ENCODE measurements at regions not wholly inside any gene's neighbourhood (a gene's known extent, or its start where the extent isn't known, plus 50 kb on each side); places are given as distances from the start of the nearest gene placed in this dataset.

DNA sequence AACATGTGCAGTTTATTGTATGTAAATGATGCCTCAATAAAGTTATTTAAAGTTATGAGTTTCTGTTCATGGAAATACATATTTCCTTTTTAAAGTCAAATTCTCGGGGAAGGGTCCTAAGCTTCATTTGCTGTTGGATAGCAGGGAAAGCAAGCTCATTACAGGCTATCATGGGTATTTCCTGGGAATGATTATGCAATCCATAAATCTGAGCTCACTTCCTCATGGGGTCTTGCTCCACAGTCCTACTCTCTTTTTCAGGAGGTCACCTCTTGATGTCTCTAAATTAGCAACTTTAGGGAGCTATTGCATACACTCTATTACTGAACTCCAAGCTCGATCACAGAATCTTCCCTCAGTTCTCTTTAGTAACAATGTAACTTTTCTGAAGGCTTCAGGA is 69.9 kb upstream of the TP63 start:
- Histone ChIP-seq H3K27ac (ENCODE audit: low read depth, low read length) (no peak overlapping the region), H3K4me3 (ENCODE audit: low read length) (no peak overlapping the region), H3K36me3 (ENCODE audit: insufficient read depth, low read length) (no peaks in the 10 kb centered on the region), H3K4me1 (ENCODE audit: insufficient read depth, low read length) (no peaks in the 10 kb centered on the region), H3K9ac (ENCODE audit: low read depth, low read length) (no peak overlapping the region), H3K9me3 (ENCODE audit: insufficient read depth, low read depth, low read length) (no peaks in the 10 kb centered on the region), H3K27me3 (ENCODE audit: insufficient read depth, low read length) (no peaks in the 10 kb centered on the region)
- 90% methylated on average over 1 of the region's 2 CpGs for WGBS

DNA sequence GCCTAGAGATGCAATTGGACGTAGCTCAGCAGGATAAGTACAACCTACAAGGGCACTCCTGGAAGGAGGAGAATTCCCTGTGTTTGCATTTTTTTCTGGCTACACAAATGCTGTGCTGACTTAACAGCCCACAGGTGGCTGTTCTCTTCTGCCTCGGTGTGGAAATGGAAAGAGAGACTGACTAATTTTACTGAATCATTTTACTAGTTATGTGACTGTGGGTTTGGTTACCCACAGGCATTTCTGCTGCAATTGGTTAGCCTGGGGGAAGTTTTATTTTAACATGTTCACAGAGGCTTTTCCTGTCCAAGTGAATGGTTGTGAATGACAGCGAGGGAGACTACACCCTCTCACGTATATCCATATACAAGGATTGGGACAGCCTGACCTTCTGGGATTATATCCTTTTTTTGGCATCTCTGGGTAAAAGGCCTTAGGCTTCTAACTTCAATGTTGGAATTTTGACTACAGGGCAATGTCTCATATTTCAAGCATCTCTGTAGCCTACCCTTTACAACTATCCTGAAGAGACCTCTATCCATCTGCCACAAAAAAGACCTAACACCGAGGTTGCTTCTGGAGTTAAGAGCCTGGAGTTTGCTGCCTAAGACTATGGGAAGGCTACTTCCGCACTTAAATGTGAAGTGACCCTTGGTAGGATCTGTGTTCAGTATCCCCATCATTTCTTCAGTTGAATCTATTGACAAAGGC is 67.2 kb upstream of the TP63 start:
- Histone ChIP-seq H3K27me3 (ENCODE audit: insufficient read depth, low read length) (no peaks in the 10 kb centered on the region), H3K9me3 (ENCODE audit: insufficient read depth, low read depth, low read length) (no peaks in the 10 kb centered on the region), H3K4me1 (ENCODE audit: insufficient read depth, low read length) (no peaks in the 10 kb centered on the region), H3K27ac (ENCODE audit: low read depth, low read length) (no peak overlapping the region), H3K9ac (ENCODE audit: low read depth, low read length) (no peak overlapping the region), H3K36me3 (ENCODE audit: insufficient read depth, low read length) (no peaks in the 10 kb centered on the region), H3K4me3 (ENCODE audit: low read length) (no peak overlapping the region)
- 84% methylated on average over 6 of the region's 6 CpGs for WGBS

DNA sequence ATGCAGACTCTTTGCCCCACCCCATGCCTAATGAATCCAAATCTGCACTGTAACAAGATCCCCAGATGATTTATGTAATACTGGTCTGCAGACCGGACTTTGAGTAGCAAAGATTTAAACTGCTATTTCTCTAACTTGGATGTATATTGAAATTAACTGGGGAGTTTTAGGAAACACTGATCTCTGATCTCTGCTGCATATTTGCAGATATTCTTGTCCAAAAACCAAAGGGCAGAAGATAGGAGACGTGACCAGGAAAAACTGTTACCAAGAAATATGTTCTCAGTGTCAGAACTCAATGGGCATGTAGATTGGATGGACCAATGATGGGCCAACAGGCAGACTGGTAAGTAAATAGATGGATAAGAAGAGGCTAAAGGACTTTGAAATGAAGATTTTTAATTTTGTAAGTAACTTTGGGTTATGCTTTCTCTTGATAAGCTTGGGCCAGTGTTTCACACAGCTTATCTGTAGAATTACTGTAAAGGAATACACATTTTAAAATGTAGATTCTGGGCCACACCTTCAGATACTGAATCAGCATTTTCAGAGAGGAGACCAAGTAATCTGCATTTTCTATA is 64.5 kb upstream of the TP63 start:
- no peaks in the 10 kb centered on the region for H3K9me3 ChIP-seq (ENCODE audit: insufficient read depth, low read depth, low read length)
- H3K4me1 ChIP-seq (ENCODE audit: insufficient read depth, low read length), result no peaks in the 10 kb centered on the region
- H3K27me3 ChIP-seq (ENCODE audit: insufficient read depth, low read length), result no peaks in the 10 kb centered on the region
- H3K27ac ChIP-seq (ENCODE audit: low read depth, low read length), result no peak overlapping the region
- H3K9ac ChIP-seq (ENCODE audit: low read depth, low read length), result no peak overlapping the region
- H3K36me3 ChIP-seq (ENCODE audit: insufficient read depth, low read length), result no peaks in the 10 kb centered on the region
- 94% methylated on average over 2 of the region's 2 CpGs for WGBS
- no peak overlapping the region for H3K4me3 ChIP-seq (ENCODE audit: low read length)

DNA sequence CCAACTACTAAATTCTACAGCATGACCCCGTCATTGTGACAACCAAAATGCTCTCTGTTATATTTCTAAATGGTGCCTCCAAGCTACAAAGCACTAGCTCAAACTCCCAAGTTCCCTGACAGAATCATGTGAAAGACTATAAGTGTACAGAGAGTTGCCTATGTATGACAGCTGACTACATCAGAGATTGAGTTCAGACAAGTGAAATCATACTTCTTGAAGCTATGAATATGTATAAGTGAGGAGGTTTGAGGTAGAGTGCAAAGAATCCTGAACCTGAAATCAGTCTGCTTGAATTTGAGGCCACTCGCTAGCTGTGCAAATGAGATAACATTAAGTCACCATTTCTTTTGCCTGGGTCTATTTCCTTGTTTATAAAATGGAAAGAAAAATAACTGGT is 63.9 kb upstream of the TP63 start:
- Histone ChIP-seq H3K27me3 (ENCODE audit: insufficient read depth, low read length) (no peaks in the 10 kb centered on the region), H3K9me3 (ENCODE audit: insufficient read depth, low read depth, low read length) (no peaks in the 10 kb centered on the region), H3K27ac (ENCODE audit: low read depth, low read length) (no peak overlapping the region), H3K9ac (ENCODE audit: low read depth, low read length) (no peak overlapping the region), H3K4me3 (ENCODE audit: low read length) (no peak overlapping the region), H3K36me3 (ENCODE audit: insufficient read depth, low read length) (no peaks in the 10 kb centered on the region), H3K4me1 (ENCODE audit: insufficient read depth, low read length) (no peaks in the 10 kb centered on the region)
- WGBS, result 95% methylated on average over 2 of the region's 2 CpGs

DNA sequence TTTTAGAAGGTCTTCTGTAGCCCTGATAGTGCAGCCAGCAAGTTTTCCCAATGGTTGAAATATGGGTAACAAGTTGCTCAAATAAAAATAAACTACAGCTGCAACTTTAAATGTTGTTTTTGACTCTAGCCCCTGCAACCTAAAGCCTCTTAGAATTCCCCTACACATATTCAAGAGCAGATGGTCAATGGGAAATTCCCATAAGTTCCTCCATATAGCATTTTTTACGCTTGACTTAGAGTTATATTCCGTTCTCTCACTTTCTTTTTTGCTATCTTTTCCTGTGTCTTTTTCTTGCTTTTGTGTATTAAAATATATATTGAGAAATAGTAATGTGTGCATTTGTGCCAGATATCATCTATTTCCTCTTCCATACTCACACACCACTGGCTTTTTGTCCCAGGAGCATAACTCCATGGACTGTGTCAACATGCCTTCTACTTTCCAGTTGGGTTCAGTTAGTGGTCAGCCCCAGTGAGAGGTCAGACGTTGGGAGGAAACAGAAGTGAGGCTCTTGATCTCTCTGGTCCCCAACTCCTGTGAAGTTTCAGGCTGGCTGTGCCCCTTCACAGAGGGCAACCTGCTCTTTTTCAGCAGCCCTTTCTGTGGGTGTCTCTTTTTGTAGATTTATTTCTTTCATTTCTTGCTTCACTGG is 63.3 kb upstream of the TP63 start:
- H3K9ac ChIP-seq (ENCODE audit: low read depth, low read length), result no peak overlapping the region
- H3K4me1 ChIP-seq (ENCODE audit: insufficient read depth, low read length), result no peaks in the 10 kb centered on the region
- no peaks in the 10 kb centered on the region for H3K9me3 ChIP-seq (ENCODE audit: insufficient read depth, low read depth, low read length)
- H3K27me3 ChIP-seq (ENCODE audit: insufficient read depth, low read length), result no peaks in the 10 kb centered on the region
- 98% methylated on average over 3 of the region's 3 CpGs for WGBS
- no peak overlapping the region for H3K4me3 ChIP-seq (ENCODE audit: low read length)
- H3K36me3 ChIP-seq (ENCODE audit: insufficient read depth, low read length), result no peaks in the 10 kb centered on the region
- H3K27ac ChIP-seq (ENCODE audit: low read depth, low read length), result no peak overlapping the region

DNA sequence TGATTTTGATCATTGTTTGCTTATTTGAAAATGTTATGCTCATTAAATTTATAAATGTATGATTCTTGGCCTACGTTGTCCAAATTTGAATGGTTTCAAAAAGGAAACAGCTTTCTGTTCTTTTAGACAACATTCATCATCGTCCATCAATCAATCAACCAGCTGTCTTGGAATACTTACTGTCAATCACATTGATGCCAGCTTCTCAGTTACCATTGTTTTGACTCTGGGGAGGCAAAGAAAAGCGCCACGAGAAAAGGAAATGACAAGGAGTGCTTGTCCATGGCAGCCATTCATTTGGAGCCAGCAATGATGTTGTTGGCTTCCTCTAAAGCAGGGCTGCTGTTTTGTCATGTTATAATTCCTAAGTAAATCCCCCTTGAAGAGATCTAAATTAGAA is 62.2 kb upstream of the TP63 start:
- Histone ChIP-seq H3K9me3 (ENCODE audit: insufficient read depth, low read depth, low read length) (no peaks in the 10 kb centered on the region), H3K9ac (ENCODE audit: low read depth, low read length) (no peak overlapping the region), H3K4me3 (ENCODE audit: low read length) (no peak overlapping the region), H3K36me3 (ENCODE audit: insufficient read depth, low read length) (no peaks in the 10 kb centered on the region), H3K4me1 (ENCODE audit: insufficient read depth, low read length) (no peaks in the 10 kb centered on the region), H3K27ac (ENCODE audit: low read depth, low read length) (no peak overlapping the region), H3K27me3 (ENCODE audit: insufficient read depth, low read length) (no peaks in the 10 kb centered on the region)
- 82% methylated on average over 4 of the region's 4 CpGs for WGBS

DNA sequence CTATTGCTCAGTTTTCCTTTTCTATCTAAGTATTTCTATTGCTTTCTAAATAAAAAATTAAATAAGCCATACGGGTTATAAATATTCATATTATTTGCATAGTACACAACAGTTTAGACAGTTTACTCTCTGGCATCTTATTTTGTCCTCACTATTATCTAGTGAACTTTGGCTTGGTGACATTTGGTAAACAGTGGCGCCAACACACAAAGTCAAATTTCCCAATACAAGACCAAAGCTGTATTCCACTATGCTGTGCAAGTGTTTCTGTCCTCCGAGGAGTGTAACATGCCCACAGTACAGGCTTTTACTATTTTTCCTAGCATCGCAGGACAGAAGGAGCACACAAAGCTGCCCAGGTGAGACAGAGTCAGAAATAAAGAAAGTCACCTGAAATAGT is 61.7 kb upstream of the TP63 start:
- Histone ChIP-seq H3K4me3 (ENCODE audit: low read length) (no peak overlapping the region), H3K36me3 (ENCODE audit: insufficient read depth, low read length) (no peaks in the 10 kb centered on the region), H3K27ac (ENCODE audit: low read depth, low read length) (no peak overlapping the region), H3K9ac (ENCODE audit: low read depth, low read length) (no peak overlapping the region), H3K27me3 (ENCODE audit: insufficient read depth, low read length) (no peaks in the 10 kb centered on the region), H3K4me1 (ENCODE audit: insufficient read depth, low read length) (no peaks in the 10 kb centered on the region), H3K9me3 (ENCODE audit: insufficient read depth, low read depth, low read length) (no peaks in the 10 kb centered on the region)
- WGBS, result 96% methylated on average over 3 of the region's 4 CpGs

DNA sequence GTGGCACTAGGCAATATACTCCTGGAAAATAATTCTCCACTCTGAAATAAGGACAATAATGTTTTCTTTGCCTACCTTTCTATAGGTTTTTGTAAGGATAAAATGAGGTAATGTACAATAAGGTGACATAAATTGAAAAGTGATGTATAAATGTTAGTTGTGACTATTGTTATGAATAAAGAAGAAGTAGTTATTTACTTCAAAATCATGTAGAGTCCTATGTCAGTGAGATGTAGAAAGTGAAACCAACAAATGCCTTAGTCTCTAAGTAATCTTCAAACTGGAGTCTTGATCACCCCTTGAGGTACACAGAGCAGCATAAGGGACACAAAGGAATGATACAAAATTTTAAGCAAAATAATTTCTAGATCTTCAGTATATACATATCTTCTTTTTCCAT is 60.3 kb upstream of the TP63 start:
- H3K36me3 ChIP-seq (ENCODE audit: insufficient read depth, low read length), result no peaks in the 10 kb centered on the region
- H3K4me1 ChIP-seq (ENCODE audit: insufficient read depth, low read length), result no peaks in the 10 kb centered on the region
- no peaks in the 10 kb centered on the region for H3K27me3 ChIP-seq (ENCODE audit: insufficient read depth, low read length)
- no peak overlapping the region for H3K4me3 ChIP-seq (ENCODE audit: low read length)
- H3K9me3 ChIP-seq (ENCODE audit: insufficient read depth, low read depth, low read length), result no peaks in the 10 kb centered on the region
- H3K9ac ChIP-seq (ENCODE audit: low read depth, low read length), result no peak overlapping the region
- no peak overlapping the region for H3K27ac ChIP-seq (ENCODE audit: low read depth, low read length)

DNA sequence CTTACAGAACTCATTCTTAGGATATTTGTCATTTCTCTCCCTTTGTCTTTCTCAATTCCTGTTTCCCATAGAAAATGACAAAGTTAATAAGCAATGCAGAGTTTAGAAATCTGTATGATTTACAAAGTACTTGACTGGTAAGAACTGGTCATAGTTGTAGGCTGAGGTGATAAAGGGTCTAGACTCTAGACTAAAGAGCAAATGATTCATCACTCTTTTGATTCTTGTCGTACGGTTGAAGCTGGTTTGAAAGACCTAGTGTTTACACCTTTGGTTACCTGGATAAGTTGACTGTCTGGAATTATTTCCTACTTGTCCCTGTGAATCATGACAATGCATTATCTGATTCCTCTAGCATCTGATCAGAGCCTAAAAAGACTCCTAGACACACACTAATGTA is 58.9 kb upstream of the TP63 start:
- no peak overlapping the region for H3K27ac ChIP-seq (ENCODE audit: low read depth, low read length)

DNA sequence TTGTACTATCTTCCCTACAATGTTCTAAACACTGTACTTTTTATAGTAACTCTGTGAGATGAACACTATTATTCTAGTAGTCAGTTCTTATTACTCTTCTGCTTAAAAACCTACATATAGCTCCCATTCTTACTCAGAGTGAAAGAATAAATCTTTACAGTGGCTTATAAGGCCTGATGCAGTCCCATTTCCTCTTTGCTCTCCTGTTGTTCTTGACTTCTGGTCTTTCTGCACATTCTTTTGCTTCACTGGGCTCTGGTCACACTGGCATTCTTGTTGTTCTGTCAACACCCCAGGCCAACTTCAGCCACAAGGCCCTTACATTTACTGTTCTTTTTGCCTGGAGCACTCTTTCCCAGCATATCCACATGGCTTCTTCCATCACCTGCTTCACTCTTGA is 58.2 kb upstream of the TP63 start:
- Histone ChIP-seq H3K27me3 (ENCODE audit: insufficient read depth, low read length) (no peaks in the 10 kb centered on the region), H3K4me1 (ENCODE audit: insufficient read depth, low read length) (no peaks in the 10 kb centered on the region), H3K4me3 (ENCODE audit: low read length) (no peak overlapping the region), H3K9ac (ENCODE audit: low read depth, low read length) (no peak overlapping the region), H3K9me3 (ENCODE audit: insufficient read depth, low read depth, low read length) (no peaks in the 10 kb centered on the region), H3K27ac (ENCODE audit: low read depth, low read length) (no peak overlapping the region), H3K36me3 (ENCODE audit: insufficient read depth, low read length) (no peaks in the 10 kb centered on the region)

More for the DNA sequence above, 58.9 kb upstream of the TP63 start:
- no peaks in the 10 kb centered on the region for H3K36me3 ChIP-seq (ENCODE audit: insufficient read depth, low read length)
- 100% methylated on average over 2 of the region's 2 CpGs for WGBS
- H3K4me3 ChIP-seq (ENCODE audit: low read length), result no peak overlapping the region
- H3K9ac ChIP-seq (ENCODE audit: low read depth, low read length), result no peak overlapping the region
- no peaks in the 10 kb centered on the region for H3K9me3 ChIP-seq (ENCODE audit: insufficient read depth, low read depth, low read length)
- H3K27me3 ChIP-seq (ENCODE audit: insufficient read depth, low read length), result no peaks in the 10 kb centered on the region
- no peaks in the 10 kb centered on the region for H3K4me1 ChIP-seq (ENCODE audit: insufficient read depth, low read length)

DNA sequence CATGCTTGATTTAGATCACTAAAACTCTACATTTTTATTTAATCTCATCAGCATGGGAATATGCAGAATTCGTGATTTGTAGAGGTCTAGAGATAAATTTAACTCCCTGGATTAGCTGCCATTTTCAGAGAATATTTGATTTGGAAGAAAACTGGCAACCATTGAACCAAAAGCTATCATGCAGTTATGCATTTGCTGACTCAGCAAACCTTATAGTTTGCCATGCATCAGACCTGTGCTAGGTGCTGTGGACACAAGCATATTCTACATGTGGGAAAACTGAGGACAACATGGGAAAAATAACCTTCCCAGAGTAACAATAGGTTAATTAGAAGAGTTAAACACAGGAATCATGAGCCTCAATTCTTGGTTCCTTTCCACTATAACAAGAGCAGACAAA is 54.7 kb upstream of the TP63 start:
- no peak overlapping the region for H3K27ac ChIP-seq (ENCODE audit: low read depth, low read length)
- 78% methylated on average over 1 of the region's 1 CpG for WGBS
- no peaks in the 10 kb centered on the region for H3K27me3 ChIP-seq (ENCODE audit: insufficient read depth, low read length)
- no peaks in the 10 kb centered on the region for H3K4me1 ChIP-seq (ENCODE audit: insufficient read depth, low read length)
- no peak overlapping the region for H3K9ac ChIP-seq (ENCODE audit: low read depth, low read length)
- H3K9me3 ChIP-seq (ENCODE audit: insufficient read depth, low read depth, low read length), result no peaks in the 10 kb centered on the region
- H3K4me3 ChIP-seq (ENCODE audit: low read length), result no peak overlapping the region
- no peaks in the 10 kb centered on the region for H3K36me3 ChIP-seq (ENCODE audit: insufficient read depth, low read length)

Data from HUES64 (cell line).